ENCODE measurements at regions not wholly inside any gene's neighbourhood (a gene's known extent, or its start where the extent isn't known, plus 50 kb on each side); places are given as distances from the start of the nearest gene placed in this dataset.

DNA sequence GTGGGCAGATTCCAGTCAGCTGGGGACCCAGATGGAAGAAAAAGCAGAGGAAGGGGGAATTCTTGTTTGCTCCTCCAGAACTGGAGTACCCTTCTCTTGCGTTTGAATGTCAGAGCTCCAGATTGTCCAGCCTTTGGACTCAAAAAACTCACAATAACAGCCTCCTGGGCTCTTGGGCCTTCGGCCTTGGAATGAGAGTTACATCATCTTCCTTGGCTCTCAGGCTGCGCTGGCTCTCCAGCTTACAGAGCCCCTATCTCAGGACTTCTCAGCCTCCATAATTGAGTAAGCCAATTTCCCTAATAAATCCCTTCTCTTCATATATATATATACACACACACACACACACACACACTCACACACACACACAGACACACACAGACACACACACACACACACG is 1215.7 kb upstream of the SLC10A2 start:
- Histone ChIP-seq H3K27ac (ENCODE audit: low read length) (no peak overlapping the region), H3K9me3 (ENCODE audit: control insufficient read depth, low read depth, low read length) (no peaks in the 10 kb centered on the region), H3K27me3 (ENCODE audit: control insufficient read depth, insufficient read depth, low read length) (no peaks in the 10 kb centered on the region), H3K36me3 (ENCODE audit: control insufficient read depth, low read depth, low read length) (no peaks in the 10 kb centered on the region), H3K9ac (ENCODE audit: low read length) (no peak overlapping the region), H3K4me1 (ENCODE audit: control insufficient read depth, low read depth, low read length) (peaks cover 3% of the 10 kb centered on the region), H3K4me3 (ENCODE audit: low read length) (no peak overlapping the region)

DNA sequence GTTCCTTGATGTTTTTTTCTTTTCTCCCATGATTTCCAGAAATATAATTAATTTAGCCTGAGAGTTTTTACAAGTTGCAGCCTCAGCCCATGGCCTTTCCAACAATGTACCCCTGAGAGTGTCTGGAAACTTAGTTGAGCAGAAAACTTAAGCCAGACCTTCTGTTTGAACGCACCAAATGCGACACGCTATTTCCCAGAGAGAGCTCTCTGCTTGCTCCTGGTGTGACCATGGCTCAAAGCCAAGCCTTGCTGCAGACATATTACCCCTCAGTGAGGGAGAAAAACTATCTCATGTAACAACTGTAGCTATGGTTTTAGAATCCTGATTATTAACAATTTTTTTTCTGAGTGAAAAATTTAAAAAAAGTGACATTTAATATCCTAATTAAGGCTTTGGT is 1204.5 kb upstream of the SLC10A2 start:
- Histone ChIP-seq H3K4me1 (ENCODE audit: control insufficient read depth, low read depth, low read length) (no peaks in the 10 kb centered on the region), H3K27me3 (ENCODE audit: control insufficient read depth, insufficient read depth, low read length) (no peaks in the 10 kb centered on the region), H3K27ac (ENCODE audit: low read length) (no peak overlapping the region), H3K36me3 (ENCODE audit: control insufficient read depth, low read depth, low read length) (no peaks in the 10 kb centered on the region), H3K4me3 (ENCODE audit: low read length) (no peak overlapping the region), H3K9ac (ENCODE audit: low read length) (no peak overlapping the region), H3K9me3 (ENCODE audit: control insufficient read depth, low read depth, low read length) (no peaks in the 10 kb centered on the region)

DNA sequence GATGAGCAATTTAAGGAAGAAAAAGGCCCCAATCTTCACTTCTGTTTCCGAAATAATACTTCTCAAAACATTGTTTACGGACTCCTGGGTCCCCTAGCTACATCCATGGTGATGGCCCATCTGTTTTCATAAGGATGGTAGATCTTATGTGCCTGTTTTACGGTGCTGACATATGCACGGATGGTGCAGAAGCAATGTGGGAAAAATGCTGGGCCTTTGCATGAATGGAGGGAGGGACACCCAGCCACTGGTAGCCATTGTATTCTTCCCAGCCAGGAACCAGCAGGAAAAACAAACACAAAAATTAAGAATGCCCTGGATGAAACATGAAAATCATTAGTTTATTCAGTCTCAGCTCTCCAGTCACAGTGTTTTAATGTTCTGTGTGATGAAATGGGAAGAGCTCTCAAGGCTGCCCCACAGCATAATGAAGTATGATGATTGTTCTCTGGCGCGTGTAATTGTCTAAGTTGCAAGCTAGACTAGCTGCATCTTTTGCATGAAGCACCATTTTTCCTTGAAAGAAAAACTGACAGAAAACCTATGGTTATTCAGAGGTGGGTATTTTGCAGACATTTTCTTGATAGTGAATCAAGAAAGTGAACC is 1201.1 kb upstream of the SLC10A2 start:
- Histone ChIP-seq H3K4me3 (ENCODE audit: low read length) (no peak overlapping the region), H3K4me1 (ENCODE audit: control insufficient read depth, low read depth, low read length) (no peaks in the 10 kb centered on the region), H3K27me3 (ENCODE audit: control insufficient read depth, insufficient read depth, low read length) (no peaks in the 10 kb centered on the region), H3K27ac (ENCODE audit: low read length) (no peak overlapping the region), H3K9ac (ENCODE audit: low read length) (no peak overlapping the region), H3K36me3 (ENCODE audit: control insufficient read depth, low read depth, low read length) (no peaks in the 10 kb centered on the region), H3K9me3 (ENCODE audit: control insufficient read depth, low read depth, low read length) (no peaks in the 10 kb centered on the region)

DNA sequence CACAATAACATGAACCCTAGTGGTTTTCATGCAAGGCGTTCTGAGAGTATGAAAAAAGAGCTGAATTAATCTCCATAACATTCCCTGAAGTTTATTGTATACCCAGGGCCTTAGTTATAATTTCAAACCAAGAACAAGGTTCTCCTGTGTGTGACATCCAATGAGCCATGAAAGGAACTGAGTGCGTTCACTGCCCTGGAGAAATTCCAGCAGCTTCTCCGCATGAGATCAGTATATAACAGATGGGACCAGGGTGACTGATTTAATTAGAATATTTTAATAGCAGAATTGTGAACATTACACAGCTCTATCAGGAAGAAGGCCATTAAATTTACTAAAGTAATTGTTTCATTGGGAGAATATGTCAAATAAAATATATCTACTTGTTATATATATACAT is 1190.5 kb upstream of the SLC10A2 start:
- Histone ChIP-seq H3K9me3 (ENCODE audit: control insufficient read depth, low read depth, low read length) (no peaks in the 10 kb centered on the region), H3K4me1 (ENCODE audit: control insufficient read depth, low read depth, low read length) (peaks cover 24% of the 10 kb centered on the region), H3K27me3 (ENCODE audit: control insufficient read depth, insufficient read depth, low read length) (no peaks in the 10 kb centered on the region), H3K9ac (ENCODE audit: low read length) (no peak overlapping the region), H3K27ac (ENCODE audit: low read length) (no peak overlapping the region), H3K36me3 (ENCODE audit: control insufficient read depth, low read depth, low read length) (no peaks in the 10 kb centered on the region), H3K4me3 (ENCODE audit: low read length) (no peak overlapping the region)

DNA sequence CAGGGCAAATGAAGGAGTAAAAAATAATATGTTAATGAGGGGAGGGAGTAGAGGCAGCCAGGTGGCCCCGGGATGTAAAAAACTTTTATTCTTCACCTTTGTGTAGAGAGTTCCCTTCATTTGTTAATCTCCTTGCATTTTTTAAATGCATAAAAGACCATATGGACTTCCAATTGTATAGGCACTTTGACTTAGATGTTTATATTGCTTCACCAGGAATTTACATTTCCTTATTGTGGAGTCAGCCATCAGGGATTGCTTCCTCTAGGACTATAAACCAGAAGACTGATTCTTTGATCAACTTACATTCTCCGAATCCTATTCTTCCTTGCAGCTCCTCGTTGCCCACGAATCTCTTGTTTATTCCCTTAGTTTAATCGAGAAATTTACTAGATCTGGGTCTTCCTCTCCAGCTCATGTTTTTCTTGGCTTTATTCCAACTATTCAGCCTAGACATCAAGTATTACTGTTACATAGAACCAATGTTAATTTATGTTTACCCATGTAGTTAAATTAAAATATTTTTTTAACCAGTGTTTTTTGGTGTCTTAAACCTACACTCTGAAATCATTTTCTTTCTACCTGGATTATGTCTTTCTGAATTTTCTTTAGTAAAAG is 1187.0 kb upstream of the SLC10A2 start:
- Histone ChIP-seq H3K27ac (ENCODE audit: low read length) (peak overlapping the region; percentile 61), H3K4me3 (ENCODE audit: low read length) (peak overlapping the region; percentile 30), H3K9ac (ENCODE audit: low read length) (peak overlapping the region; percentile 25), H3K4me1 (ENCODE audit: control insufficient read depth, low read depth, low read length) (peaks cover 24% of the 10 kb centered on the region), H3K9me3 (ENCODE audit: control insufficient read depth, low read depth, low read length) (no peaks in the 10 kb centered on the region), H3K27me3 (ENCODE audit: control insufficient read depth, insufficient read depth, low read length) (no peaks in the 10 kb centered on the region), H3K36me3 (ENCODE audit: control insufficient read depth, low read depth, low read length) (no peaks in the 10 kb centered on the region)

DNA sequence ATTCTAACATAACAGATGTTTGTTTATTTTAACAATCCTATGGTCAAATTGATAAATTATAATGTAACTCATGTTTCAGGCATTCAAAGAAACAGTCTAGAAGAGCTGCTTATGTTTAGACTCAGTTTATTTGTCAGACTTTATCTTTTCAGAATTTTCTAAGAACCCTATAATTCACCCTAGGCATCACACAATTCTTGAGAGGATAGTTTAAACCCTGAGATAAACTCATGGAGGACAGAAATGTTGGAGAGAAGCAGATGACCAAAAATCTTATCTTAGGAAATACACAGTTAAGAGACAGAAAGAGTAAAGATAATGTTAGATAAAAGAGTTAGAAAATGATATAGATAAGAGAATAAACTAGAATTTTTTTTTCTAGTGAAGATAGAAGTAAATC is 1185.7 kb upstream of the SLC10A2 start:
- Histone ChIP-seq H3K36me3 (ENCODE audit: control insufficient read depth, low read depth, low read length) (no peaks in the 10 kb centered on the region), H3K9ac (ENCODE audit: low read length) (no peak overlapping the region), H3K27ac (ENCODE audit: low read length) (no peak overlapping the region)

DNA sequence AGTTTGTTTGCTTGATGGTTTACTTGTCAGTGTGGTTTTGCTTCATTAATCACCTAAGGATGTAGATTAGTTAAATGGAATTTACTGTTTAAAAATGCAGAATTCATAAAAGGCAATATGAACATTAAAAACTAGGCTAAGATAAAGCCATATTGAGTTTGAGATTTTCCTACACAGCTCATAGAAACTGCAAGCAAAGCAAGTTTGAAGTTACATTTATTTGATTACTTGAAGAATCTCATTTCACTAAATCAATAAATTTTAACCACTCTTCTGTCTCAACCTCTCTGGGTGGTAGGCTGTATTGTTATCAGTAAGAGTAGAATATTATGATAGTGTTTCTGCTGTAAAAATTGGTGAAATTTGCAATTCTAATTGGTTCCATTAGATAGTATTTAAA is 1180.7 kb upstream of the SLC10A2 start:
- no peaks in the 10 kb centered on the region for H3K27me3 ChIP-seq (ENCODE audit: control insufficient read depth, insufficient read depth, low read length)
- H3K27ac ChIP-seq (ENCODE audit: low read length) = no peak overlapping the region
- H3K36me3 ChIP-seq (ENCODE audit: control insufficient read depth, low read depth, low read length) = no peaks in the 10 kb centered on the region
- no peak overlapping the region for H3K9ac ChIP-seq (ENCODE audit: low read length)
- H3K4me3 ChIP-seq (ENCODE audit: low read length) = no peak overlapping the region
- H3K4me1 ChIP-seq (ENCODE audit: control insufficient read depth, low read depth, low read length) = no peaks in the 10 kb centered on the region
- no peaks in the 10 kb centered on the region for H3K9me3 ChIP-seq (ENCODE audit: control insufficient read depth, low read depth, low read length)

More for the DNA sequence above, 1185.7 kb upstream of the SLC10A2 start:
- no peaks in the 10 kb centered on the region for H3K9me3 ChIP-seq (ENCODE audit: control insufficient read depth, low read depth, low read length)
- H3K27me3 ChIP-seq (ENCODE audit: control insufficient read depth, insufficient read depth, low read length) = no peaks in the 10 kb centered on the region
- no peak overlapping the region for H3K4me3 ChIP-seq (ENCODE audit: low read length)
- H3K4me1 ChIP-seq (ENCODE audit: control insufficient read depth, low read depth, low read length) = peaks cover 24% of the 10 kb centered on the region

DNA sequence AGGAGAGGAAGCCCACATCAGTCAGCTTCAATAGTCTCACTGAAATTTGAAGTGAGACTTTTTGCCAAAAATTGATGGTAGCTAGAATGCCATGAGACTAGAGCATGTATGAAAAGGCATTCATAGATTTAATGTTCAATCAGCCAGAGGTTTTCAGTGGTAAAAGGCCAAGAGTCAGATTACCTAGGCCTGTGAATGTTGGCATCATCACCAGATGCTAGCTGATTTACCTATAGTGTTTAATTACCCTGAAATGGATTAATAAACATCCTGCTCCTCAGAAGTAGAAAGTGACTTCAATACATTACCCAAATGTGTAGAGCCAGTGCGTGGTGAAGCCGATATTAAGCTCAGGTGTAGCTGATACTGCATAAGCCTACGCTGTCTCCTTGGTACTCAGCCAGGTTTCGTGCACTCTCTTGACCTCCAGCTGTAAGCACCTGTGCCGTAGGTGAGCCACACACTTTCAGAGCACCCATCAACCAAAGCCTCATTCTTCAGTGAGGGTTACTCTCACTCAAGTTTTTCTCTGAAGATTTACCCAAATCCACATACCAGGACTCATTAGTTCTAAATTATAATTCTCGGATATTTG is 1140.3 kb upstream of the SLC10A2 start:
- no peak overlapping the region for H3K4me3 ChIP-seq (ENCODE audit: low read length)
- no peaks in the 10 kb centered on the region for H3K27me3 ChIP-seq (ENCODE audit: control insufficient read depth, insufficient read depth, low read length)

GRCh38 chr13:104204177-104204576 is 1138.0 kb upstream of the SLC10A2 start:
- no peak overlapping the region for H3K27ac ChIP-seq (ENCODE audit: low read length)
- no peaks in the 10 kb centered on the region for H3K27me3 ChIP-seq (ENCODE audit: control insufficient read depth, insufficient read depth, low read length)
- H3K4me1 ChIP-seq (ENCODE audit: control insufficient read depth, low read depth, low read length) = no peaks in the 10 kb centered on the region
- H3K4me3 ChIP-seq (ENCODE audit: low read length) = no peak overlapping the region
- H3K9ac ChIP-seq (ENCODE audit: low read length) = no peak overlapping the region
- H3K36me3 ChIP-seq (ENCODE audit: control insufficient read depth, low read depth, low read length) = no peaks in the 10 kb centered on the region
- no peaks in the 10 kb centered on the region for H3K9me3 ChIP-seq (ENCODE audit: control insufficient read depth, low read depth, low read length)

More for the DNA sequence above, 1140.3 kb upstream of the SLC10A2 start:
- Histone ChIP-seq H3K9me3 (ENCODE audit: control insufficient read depth, low read depth, low read length) (no peaks in the 10 kb centered on the region), H3K36me3 (ENCODE audit: control insufficient read depth, low read depth, low read length) (no peaks in the 10 kb centered on the region), H3K9ac (ENCODE audit: low read length) (no peak overlapping the region), H3K4me1 (ENCODE audit: control insufficient read depth, low read depth, low read length) (no peaks in the 10 kb centered on the region), H3K27ac (ENCODE audit: low read length) (no peak overlapping the region)

GRCh38 chr13:104198801-104199200 is 1132.6 kb upstream of the SLC10A2 start:
- H3K36me3 ChIP-seq (ENCODE audit: control insufficient read depth, low read depth, low read length) = no peaks in the 10 kb centered on the region
- H3K9ac ChIP-seq (ENCODE audit: low read length) = no peak overlapping the region
- no peak overlapping the region for H3K27ac ChIP-seq (ENCODE audit: low read length)
- no peak overlapping the region for H3K4me3 ChIP-seq (ENCODE audit: low read length)
- H3K4me1 ChIP-seq (ENCODE audit: control insufficient read depth, low read depth, low read length) = no peaks in the 10 kb centered on the region
- H3K9me3 ChIP-seq (ENCODE audit: control insufficient read depth, low read depth, low read length) = no peaks in the 10 kb centered on the region
- H3K27me3 ChIP-seq (ENCODE audit: control insufficient read depth, insufficient read depth, low read length) = no peaks in the 10 kb centered on the region

GRCh38 chr13:104196611-104197010 is 1130.4 kb upstream of the SLC10A2 start:
- Histone ChIP-seq H3K36me3 (ENCODE audit: control insufficient read depth, low read depth, low read length) (no peaks in the 10 kb centered on the region), H3K27ac (ENCODE audit: low read length) (no peak overlapping the region), H3K4me1 (ENCODE audit: control insufficient read depth, low read depth, low read length) (no peaks in the 10 kb centered on the region), H3K27me3 (ENCODE audit: control insufficient read depth, insufficient read depth, low read length) (no peaks in the 10 kb centered on the region), H3K9me3 (ENCODE audit: control insufficient read depth, low read depth, low read length) (no peaks in the 10 kb centered on the region), H3K4me3 (ENCODE audit: low read length) (no peak overlapping the region), H3K9ac (ENCODE audit: low read length) (no peak overlapping the region)
